B cell (primary cell): ENCODE measurements at regions not wholly inside any gene's neighbourhood (a gene's known extent, or its start where the extent isn't known, plus 50 kb on each side); places are given as distances from the start of the nearest gene placed in this dataset.

Experiments used
- ATAC-seq: fragments of 200-7000 bp; cut with Tn5 transposase; one replicate; pipeline ENCODE4 v1.10.0; 2021; ENCODE audit warnings: low read depth, mild to moderate bottlenecking, moderate number of reproducible peaks, moderate library complexity
- CTCF ChIA-PET: fragments of 350-600 bp; sonication (Branson Sonifier 250); formaldehyde crosslinking; loops from one replicate; lab custom pipeline; 2021; ENCODE audit warnings: antibody characterized with exemption, inconsistent platforms; lab: Charles Lee
- POLR2A ChIA-PET: fragments of 350-600 bp; sonication (Branson Sonifier 250); formaldehyde crosslinking; loops from one replicate; lab custom pipeline; 2021; ENCODE audit warnings: antibody characterized with exemption; lab: Charles Lee
- DNase-seq: peaks from one replicate; pipeline ENCODE4 v3.0.0; 2013
- H2AFZ ChIP-seq: 2 replicates; pipeline ENCODE4 v1.6.1; 2012; ENCODE audit warnings: mild to moderate bottlenecking, low read depth, low read length; ENCODE audit not compliant: insufficient read depth, poor library complexity, severe bottlenecking
- H3K27ac ChIP-seq, 2 donors: 1 replicate in 1 of 2; 2 replicates in 1 of 2; pipeline ENCODE4 v1.5.1; 2012 to 2013; ENCODE audit warnings: low read length in 2 of 2, mild to moderate bottlenecking in 2 of 2, moderate library complexity in 1 of 2
- H3K27me3 ChIP-seq, 4 experiments: fragments of 200-600 bp in 1 of 4; sonication (generic) in 1 of 4; replicated peaks in 1 of 4; 1 replicate in 2 of 4; 2 replicates in 2 of 4; pipeline versions ENCODE4 v1.6.1 to v1.7.0; 2013 to 2016; ENCODE audit warnings: low read length in 3 of 4, mild to moderate bottlenecking in 2 of 4, mixed read lengths in 1 of 4, moderate library complexity in 1 of 4; ENCODE audit not compliant: insufficient read depth in 4 of 4, control insufficient read depth in 3 of 4; ENCODE audit errors: control extremely low read depth in 1 of 4
- H3K36me3 ChIP-seq, 2 experiments: replicated peaks in 1 of 2; 1 replicate in 1 of 2; 2 replicates in 1 of 2; pipeline versions ENCODE4 v1.6.1 to v1.7.1; 2013; ENCODE audit warnings: low read length in 1 of 2; ENCODE audit not compliant: insufficient read depth in 2 of 2, control insufficient read depth in 1 of 2; ENCODE audit errors: control extremely low read depth in 1 of 2, extremely low read depth in 1 of 2
- H3K4me1 ChIP-seq, 2 donors: fragments of 200-600 bp in 1 of 2; sonication (generic) in 1 of 2; 1 replicate in 1 of 2; 2 replicates in 1 of 2; pipeline versions ENCODE4 v1.5.1 to v1.6.1; 2013 to 2017; ENCODE audit warnings: low read length in 2 of 2; ENCODE audit not compliant: control insufficient read depth in 2 of 2, insufficient read depth in 2 of 2
- H3K4me2 ChIP-seq: replicated peaks from 2 replicates; pipeline ENCODE3; 2012; ENCODE audit warnings: mild to moderate bottlenecking, low read depth, low read length; ENCODE audit not compliant: poor library complexity, severe bottlenecking
- H3K4me3 ChIP-seq, 5 experiments: fragments of 200-600 bp in 1 of 5; sonication (generic) in 1 of 5; 1 replicate in 3 of 5; 2 replicates in 2 of 5; pipeline versions ENCODE4 v1.5.1 to v1.7.0; 2011 to 2016; ENCODE audit warnings: low read length in 4 of 5, mild to moderate bottlenecking in 4 of 5, low read depth in 2 of 5, control low read depth in 1 of 5, moderate library complexity in 1 of 5; ENCODE audit not compliant: insufficient read depth in 1 of 5; ENCODE audit errors: control extremely low read depth in 1 of 5, extremely low read depth in 1 of 5
- H3K79me2 ChIP-seq: fragments of 200-600 bp; sonication (generic); one replicate; pipeline ENCODE4 v1.6.0; 2016; ENCODE audit warnings: low read length; ENCODE audit not compliant: control insufficient read depth, insufficient read depth
- H3K9ac ChIP-seq: fragments of 200-600 bp; sonication (generic); 2 replicates; pipeline ENCODE4 v1.6.1; 2017; ENCODE audit warnings: mild to moderate bottlenecking, low read length, moderate library complexity
- H3K9me3 ChIP-seq, 3 donors: one replicate each; pipeline versions ENCODE4 v1.6.1 to v1.7.1; 2013; ENCODE audit warnings: low read length in 2 of 3; ENCODE audit not compliant: control insufficient read depth in 2 of 3, insufficient read depth in 1 of 3; ENCODE audit errors: control extremely low read depth in 1 of 3
- H4K20me1 ChIP-seq: 2 replicates; pipeline ENCODE4 v1.6.0; 2012; ENCODE audit warnings: mild to moderate bottlenecking, low read length; ENCODE audit not compliant: insufficient read depth, control insufficient read depth, poor library complexity, severe bottlenecking
- H3K27ac Mint-ChIP-seq: one replicate; pipeline ENCODE4 v1.8.0; 2021; ENCODE audit warnings: mixed read lengths
- H3K27me3 Mint-ChIP-seq: one replicate; pipeline ENCODE4 v1.8.0; 2021; ENCODE audit warnings: mixed read lengths
- H3K4me1 Mint-ChIP-seq: one replicate; pipeline ENCODE4 v1.8.0; 2021; ENCODE audit warnings: mixed read lengths
- H3K4me3 Mint-ChIP-seq: one replicate; pipeline ENCODE4 v1.8.0; 2021; ENCODE audit warnings: mixed read lengths
- H3K9me3 Mint-ChIP-seq: one replicate; pipeline ENCODE4 v1.8.0; 2022; ENCODE audit warnings: mixed read lengths; ENCODE audit not compliant: insufficient read depth
- EZH2 ChIP-seq: IDR thresholded peaks from 2 replicates; pipeline ENCODE4 v1.6.1; 2012; ENCODE audit warnings: borderline replicate concordance, low read depth, mild to moderate bottlenecking, moderate library complexity, low read length; ENCODE audit not compliant: insufficient read depth, poor library complexity, severe bottlenecking
- WGBS: methylation state at CpG from one replicate; pipeline ENCODE4 v1.1.5; 2013; ENCODE audit warnings: missing lambda C conversion rate; ENCODE audit not compliant: insufficient coverage; 5-methylcytosine and 5-hydroxymethylcytosine counted together
- intact Hi-C: fragments of 100-400 bp; cut with micrococcal nuclease; formaldehyde crosslinking; loops from one replicate; pipeline ENCODE4 v1.10.0; 2022
- TF ChIP-seq, protein P1 (sequence below): fragments of 200-600 bp; IDR thresholded peaks from one replicate; pipeline ENCODE4 v1.8.0; 2022; ENCODE audit warnings: antibody characterized with exemption, mild to moderate bottlenecking

DNA sequence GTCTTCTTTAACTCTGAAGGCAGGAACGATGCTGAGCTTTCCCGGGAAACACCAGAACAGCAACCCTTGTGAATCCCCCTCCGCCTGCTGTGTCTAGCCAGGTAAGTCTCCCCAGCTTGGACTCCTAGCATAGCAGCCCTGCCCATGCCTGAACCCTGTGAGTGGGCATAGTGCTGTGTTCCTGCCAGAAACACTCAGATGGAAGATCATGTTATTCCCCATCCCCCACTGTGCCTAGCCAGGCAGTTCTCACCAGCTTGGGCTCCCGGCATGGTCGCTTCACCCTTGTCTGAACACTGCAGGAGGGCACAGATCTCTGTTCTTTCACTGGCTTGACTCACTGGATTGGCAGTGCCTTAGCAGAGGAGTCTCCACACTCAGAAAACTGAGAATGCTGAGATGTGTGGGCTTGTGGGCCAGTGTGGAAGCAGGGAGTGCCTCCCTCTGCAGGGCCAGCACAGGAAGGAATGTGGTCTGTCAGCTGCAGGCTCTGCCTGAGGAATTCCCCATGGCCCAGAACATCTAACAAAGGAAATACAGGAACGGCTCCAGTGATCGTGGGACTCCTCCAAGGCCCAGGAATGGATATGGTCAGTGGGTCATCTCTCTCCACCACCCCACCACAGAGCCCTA lies 440.1 kb upstream of the ADGRB3 start:
- TF ChIP-seq, protein P1, sequence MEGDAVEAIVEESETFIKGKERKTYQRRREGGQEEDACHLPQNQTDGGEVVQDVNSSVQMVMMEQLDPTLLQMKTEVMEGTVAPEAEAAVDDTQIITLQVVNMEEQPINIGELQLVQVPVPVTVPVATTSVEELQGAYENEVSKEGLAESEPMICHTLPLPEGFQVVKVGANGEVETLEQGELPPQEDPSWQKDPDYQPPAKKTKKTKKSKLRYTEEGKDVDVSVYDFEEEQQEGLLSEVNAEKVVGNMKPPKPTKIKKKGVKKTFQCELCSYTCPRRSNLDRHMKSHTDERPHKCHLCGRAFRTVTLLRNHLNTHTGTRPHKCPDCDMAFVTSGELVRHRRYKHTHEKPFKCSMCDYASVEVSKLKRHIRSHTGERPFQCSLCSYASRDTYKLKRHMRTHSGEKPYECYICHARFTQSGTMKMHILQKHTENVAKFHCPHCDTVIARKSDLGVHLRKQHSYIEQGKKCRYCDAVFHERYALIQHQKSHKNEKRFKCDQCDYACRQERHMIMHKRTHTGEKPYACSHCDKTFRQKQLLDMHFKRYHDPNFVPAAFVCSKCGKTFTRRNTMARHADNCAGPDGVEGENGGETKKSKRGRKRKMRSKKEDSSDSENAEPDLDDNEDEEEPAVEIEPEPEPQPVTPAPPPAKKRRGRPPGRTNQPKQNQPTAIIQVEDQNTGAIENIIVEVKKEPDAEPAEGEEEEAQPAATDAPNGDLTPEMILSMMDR, result no peak
- no peak for TF ChIP-seq EZH2
- WGBS, result 82% methylated on average over 5 of the region's 7 CpGs
- ChIA-PET POLR2A (no interaction called here), CTCF (no interaction called here)
- peaks cover 0 to 9% (median 0%) of the 10 kb centered on the region in 3 donors for H3K9me3 ChIP-seq
- no peak overlapping the region for H2AFZ ChIP-seq
- Mint-ChIP-seq H3K27ac (no peak overlapping the region), H3K9me3 (peaks cover 2% of the 10 kb centered on the region), H3K4me1 (no peaks in the 10 kb centered on the region), H3K4me3 (no peak overlapping the region), H3K27me3 (no peaks in the 10 kb centered on the region)
- intact Hi-C loops, result no loop called here
- no peak overlapping the region for H3K4me3 ChIP-seq
- no peaks in the 10 kb centered on the region for H3K36me3 ChIP-seq
- no peaks in the 10 kb centered on the region for H3K27me3 ChIP-seq
- H3K4me1 ChIP-seq, result no peaks in the 10 kb centered on the region
- H3K79me2 ChIP-seq, result no peaks in the 10 kb centered on the region
- DNase-seq (no peak), ATAC-seq (no peak)
- H3K9ac ChIP-seq, result no peak overlapping the region
- no peaks in the 10 kb centered on the region for H4K20me1 ChIP-seq
- no peak overlapping the region for H3K27ac ChIP-seq
- H3K4me2 ChIP-seq, result no peak overlapping the region

DNA sequence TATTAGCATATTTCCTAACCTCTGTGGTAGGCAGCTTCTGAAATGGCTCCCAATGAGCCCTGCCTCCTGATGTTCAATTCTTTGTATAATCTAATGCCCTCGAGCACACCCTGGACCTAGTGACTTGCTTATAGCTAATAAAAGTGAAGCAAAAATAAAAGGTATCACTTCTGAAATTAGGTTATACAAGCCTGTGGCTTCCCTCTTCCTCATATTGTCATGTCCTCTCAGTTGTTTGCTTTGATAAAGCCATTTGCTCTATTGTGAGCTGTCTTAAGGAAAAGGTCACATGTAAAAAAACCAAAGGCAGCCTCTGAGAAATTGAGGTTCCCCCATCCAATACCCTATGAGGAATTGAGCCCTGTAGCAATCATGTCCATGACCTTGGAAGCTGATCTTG lies 442.1 kb upstream of the ADGRB3 start:
- TF ChIP-seq, protein P1, result no peak
- TF ChIP-seq EZH2, result no peak
- H3K9me3 Mint-ChIP-seq, result peaks cover 2% of the 10 kb centered on the region
- no peaks in the 10 kb centered on the region for H3K79me2 ChIP-seq
- H3K9me3 ChIP-seq, result peaks cover 0 to 9% (median 0%) of the 10 kb centered on the region in 3 donors
- CTCF ChIA-PET, result no interaction called here
- no peaks in the 10 kb centered on the region for H3K36me3 ChIP-seq
- intact Hi-C loops, result no loop called here
- ATAC-seq (no peak), DNase-seq (no peak)
- no peak overlapping the region for H3K4me2 ChIP-seq
- H3K4me1 ChIP-seq, result no peaks in the 10 kb centered on the region
- H3K4me3 ChIP-seq, result no peak overlapping the region
- no peaks in the 10 kb centered on the region for H4K20me1 ChIP-seq
- H3K4me3 Mint-ChIP-seq, result no peak overlapping the region
- H3K9ac ChIP-seq, result no peak overlapping the region
- no peak overlapping the region for H2AFZ ChIP-seq
- H3K27me3 ChIP-seq, result no peaks in the 10 kb centered on the region
- no peaks in the 10 kb centered on the region for H3K4me1 Mint-ChIP-seq
- no CpG with 5 or more reads among the region's 1 CpG for WGBS
- POLR2A ChIA-PET, result no interaction called here
- no peaks in the 10 kb centered on the region for H3K27me3 Mint-ChIP-seq
- H3K27ac Mint-ChIP-seq, result no peak overlapping the region
- H3K27ac ChIP-seq, result no peak overlapping the region
